Adrenal gland (tissue), 5 donors: ENCODE measurements at regions not wholly inside any gene's neighbourhood (a gene's known extent, or its start where the extent isn't known, plus 50 kb on each side); places are given as distances from the start of the nearest gene placed in this dataset.

Experiments
- POLR2A ChIP-seq, 2 donors: fragments of 450-650 bp; IDR thresholded peaks; one replicate each; pipeline ENCODE4 v1.6.1; 2017; ENCODE audit warnings: antibody characterized with exemption in 2 of 2, mild to moderate bottlenecking in 2 of 2, moderate library complexity in 1 of 2
- TF ChIP-seq, protein P1 (sequence below), 6 experiments: fragments of 450-650 bp in 4 of 6; fragments of 200-600 bp in 2 of 6; sonication (generic) in 1 of 6; IDR thresholded peaks; 1 replicate in 5 of 6; 2 replicates in 1 of 6; pipeline versions ENCODE4 v1.5.1 to v1.8.0; 2016 to 2021; ENCODE audit warnings: antibody characterized with exemption in 6 of 6, mild to moderate bottlenecking in 2 of 6, moderate library complexity in 1 of 6
- donor health status: DM: no; HTN: no; CAD: no.

DNA sequence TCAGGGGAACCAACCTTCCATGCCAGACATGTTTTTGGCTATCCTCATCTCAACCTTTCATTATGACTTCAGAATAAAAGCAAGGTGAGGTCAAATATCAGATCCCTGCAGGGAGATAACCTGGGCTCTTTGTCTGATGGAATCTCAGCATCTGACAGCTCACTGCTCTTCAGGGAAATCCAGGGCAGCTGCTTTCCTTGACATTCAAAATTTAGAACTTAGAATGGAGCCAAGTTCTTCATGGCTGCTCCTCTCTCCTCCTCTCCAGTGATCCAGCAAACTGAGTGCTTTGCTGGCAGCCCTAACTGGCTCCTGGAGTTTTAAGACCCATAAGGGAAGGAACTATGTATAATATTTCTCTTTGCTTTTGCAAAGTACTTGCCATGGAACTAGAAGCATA lies 716.3 kb downstream of the TSN start:
- TF ChIP-seq POLR2A (IDR thresholded peaks at IDR 0.05) = no peak
- TF ChIP-seq, protein P1, sequence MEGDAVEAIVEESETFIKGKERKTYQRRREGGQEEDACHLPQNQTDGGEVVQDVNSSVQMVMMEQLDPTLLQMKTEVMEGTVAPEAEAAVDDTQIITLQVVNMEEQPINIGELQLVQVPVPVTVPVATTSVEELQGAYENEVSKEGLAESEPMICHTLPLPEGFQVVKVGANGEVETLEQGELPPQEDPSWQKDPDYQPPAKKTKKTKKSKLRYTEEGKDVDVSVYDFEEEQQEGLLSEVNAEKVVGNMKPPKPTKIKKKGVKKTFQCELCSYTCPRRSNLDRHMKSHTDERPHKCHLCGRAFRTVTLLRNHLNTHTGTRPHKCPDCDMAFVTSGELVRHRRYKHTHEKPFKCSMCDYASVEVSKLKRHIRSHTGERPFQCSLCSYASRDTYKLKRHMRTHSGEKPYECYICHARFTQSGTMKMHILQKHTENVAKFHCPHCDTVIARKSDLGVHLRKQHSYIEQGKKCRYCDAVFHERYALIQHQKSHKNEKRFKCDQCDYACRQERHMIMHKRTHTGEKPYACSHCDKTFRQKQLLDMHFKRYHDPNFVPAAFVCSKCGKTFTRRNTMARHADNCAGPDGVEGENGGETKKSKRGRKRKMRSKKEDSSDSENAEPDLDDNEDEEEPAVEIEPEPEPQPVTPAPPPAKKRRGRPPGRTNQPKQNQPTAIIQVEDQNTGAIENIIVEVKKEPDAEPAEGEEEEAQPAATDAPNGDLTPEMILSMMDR (IDR thresholded peaks at IDR 0.05) = no peak
